Dermis blood vessel endothelial cell (primary cell): ENCODE measurements at regions not wholly inside any gene's neighbourhood (a gene's known extent, or its start where the extent isn't known, plus 50 kb on each side); places are given as distances from the start of the nearest gene placed in this dataset.
"Not testable (repeated sequence)": the region's sequence is repeated elsewhere in the genome, so short reads cannot be mapped to it uniquely, and the experiment has no call there.

Experiments used
- DNase-seq: peaks from one replicate; pipeline ENCODE4 v3.0.0; 2010

DNA sequence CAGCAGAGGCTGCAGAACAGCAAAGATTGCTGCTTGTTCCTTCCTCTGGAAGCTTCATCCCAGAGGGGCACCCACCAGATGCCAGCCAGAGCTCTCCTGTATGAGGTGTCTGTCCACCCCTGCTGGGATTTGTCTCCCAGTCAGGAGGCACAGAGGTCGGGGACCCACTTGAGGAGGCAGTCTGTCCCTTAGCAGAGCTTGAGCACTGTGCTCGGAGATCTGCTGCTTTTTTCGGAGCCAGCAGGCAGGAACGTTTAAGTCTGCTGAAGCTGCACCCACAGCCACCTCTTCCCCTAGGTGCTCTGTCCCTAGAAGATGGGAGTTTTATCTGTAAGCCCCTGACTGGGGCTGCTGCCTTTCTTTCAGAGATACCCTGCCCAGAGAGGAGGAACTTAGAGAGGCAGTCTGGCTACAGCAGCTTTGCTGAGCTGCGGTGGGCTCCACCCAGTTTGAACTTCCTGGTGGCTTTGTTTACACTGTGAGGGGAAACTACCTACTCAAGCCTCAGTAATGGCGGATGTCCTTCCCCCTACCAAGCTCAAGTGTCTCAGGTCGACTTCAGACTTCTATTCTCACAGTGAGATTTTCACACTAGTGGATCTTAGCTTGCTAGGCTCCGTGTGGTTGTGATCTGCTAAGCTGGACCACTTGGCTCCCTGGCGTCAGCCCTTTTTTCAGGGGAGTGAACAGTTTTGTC is 101.8 kb upstream of the GLRA1 start:
- not testable (repeated sequence) for DNase-seq

DNA sequence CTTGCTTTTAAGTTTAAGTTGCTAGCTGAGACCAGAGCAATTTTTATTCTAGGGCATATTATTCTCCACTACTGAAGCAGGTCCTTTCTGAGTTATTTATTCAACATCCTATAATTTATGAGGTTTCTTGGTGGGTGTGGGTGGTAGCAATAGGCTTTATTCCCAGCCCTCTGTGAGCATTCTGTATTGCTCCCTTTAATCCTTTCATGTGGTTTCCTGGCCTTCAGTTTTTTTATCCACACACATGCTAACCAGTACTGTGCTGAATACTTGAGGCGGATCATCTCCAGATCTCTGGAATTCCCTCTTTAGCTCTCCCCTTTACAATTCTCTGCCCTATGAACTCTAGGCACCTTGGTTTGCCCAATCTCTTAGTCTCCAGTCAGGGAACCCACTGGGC is 91.8 kb upstream of the GLRA1 start:
- DNase-seq, result no peak

DNA sequence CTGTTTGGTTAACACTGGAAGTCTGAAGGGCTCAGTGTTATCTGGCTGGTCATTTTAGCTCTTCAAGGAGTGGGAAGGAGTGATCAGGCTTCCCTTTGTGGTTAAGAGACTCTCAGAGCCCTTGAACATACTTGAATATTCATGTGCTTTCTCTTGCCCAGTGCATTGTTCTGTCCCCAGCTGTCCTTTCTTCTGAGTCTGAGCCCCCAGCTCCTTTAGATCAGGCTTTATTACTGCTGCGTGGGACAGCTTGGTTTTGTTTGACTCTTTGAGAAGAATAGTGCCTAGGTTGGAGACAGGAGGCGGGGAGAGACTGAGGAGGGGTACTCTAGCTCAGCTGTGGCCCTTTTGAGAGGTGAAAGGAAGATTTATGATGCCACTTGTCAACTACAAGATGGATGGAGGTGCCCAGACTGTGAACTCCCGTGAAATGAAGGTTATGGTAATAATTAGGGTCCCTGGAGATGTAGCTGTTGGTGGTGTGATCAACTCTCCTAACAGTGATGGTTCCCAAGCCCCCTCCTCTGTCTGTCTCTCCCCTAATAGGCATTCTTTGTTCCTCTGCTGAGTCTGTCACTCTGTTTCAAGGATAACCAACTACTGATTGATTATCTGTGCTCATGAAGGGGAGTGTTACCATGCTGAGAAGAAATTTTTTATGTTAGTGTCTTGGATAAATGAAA is 83.1 kb upstream of the GLRA1 start:
- no peak for DNase-seq

DNA sequence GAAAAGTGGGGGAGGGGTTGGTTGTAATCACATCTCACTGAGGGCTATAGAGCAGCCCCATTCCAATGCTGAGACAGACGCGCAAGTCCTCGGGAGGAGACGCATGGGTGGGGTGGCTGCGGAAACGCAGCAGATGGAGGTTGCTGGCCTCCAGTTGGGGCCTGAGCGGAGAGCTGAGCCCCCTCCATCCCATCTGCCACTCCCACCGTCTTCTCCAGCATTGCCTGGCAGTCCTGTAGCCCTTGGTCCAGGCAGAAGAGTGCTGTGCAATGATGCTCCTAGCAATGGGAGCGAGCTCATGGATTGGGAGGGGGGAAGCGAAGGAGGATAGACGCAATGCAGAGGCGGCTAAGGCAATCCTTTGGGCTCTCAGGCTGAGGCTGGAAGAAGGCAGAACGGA is 79.4 kb upstream of the GLRA1 start:
- DNase-seq, result no peak
